Small intestine (tissue), 7 donors: ENCODE measurements at regions not wholly inside any gene's neighbourhood (a gene's known extent, or its start where the extent isn't known, plus 50 kb on each side); places are given as distances from the start of the nearest gene placed in this dataset.

Source experiments
- DNase-seq, 2 donors: peaks; one replicate each; pipeline versions ENCODE4 v3.0.0 to v3.0.0-alpha.2; 2013
- FAIRE-seq: peaks from 2 replicates; lab custom pipeline; 2012; peaks lifted over from hg19 to GRCh38; lab: Jason Lieb, UNC
- H3K27ac ChIP-seq, 3 donors: one replicate each; pipeline ENCODE4 v1.5.1; 2013; ENCODE audit warnings: low read length in 2 of 3, mild to moderate bottlenecking in 2 of 3, control low read depth in 1 of 3, inconsistent platforms in 1 of 3, low read depth in 1 of 3, moderate library complexity in 1 of 3
- H3K27me3 ChIP-seq, 3 donors: one replicate each; pipeline ENCODE4 v1.6.1; 2013; ENCODE audit warnings: low read length in 3 of 3, inconsistent platforms in 1 of 3; ENCODE audit not compliant: control insufficient read depth in 3 of 3, insufficient read depth in 3 of 3
- H3K36me3 ChIP-seq, 3 donors: one replicate each; pipeline ENCODE4 v1.6.1; 2013; ENCODE audit warnings: low read length in 3 of 3, inconsistent platforms in 1 of 3, low read depth in 1 of 3, mild to moderate bottlenecking in 1 of 3, moderate library complexity in 1 of 3; ENCODE audit not compliant: control insufficient read depth in 3 of 3, insufficient read depth in 2 of 3
- H3K4me1 ChIP-seq, 3 donors: one replicate each; pipeline ENCODE4 v1.6.1; 2013; ENCODE audit warnings: low read length in 2 of 3, inconsistent platforms in 1 of 3, low read depth in 1 of 3, mild to moderate bottlenecking in 1 of 3, moderate library complexity in 1 of 3; ENCODE audit not compliant: control insufficient read depth in 3 of 3, insufficient read depth in 2 of 3
- H3K4me3 ChIP-seq, 3 donors: one replicate each; pipeline ENCODE4 v1.5.1; 2013; ENCODE audit warnings: low read length in 3 of 3, control low read depth in 1 of 3, inconsistent platforms in 1 of 3, low read depth in 1 of 3, mild to moderate bottlenecking in 1 of 3, moderate library complexity in 1 of 3
- H3K9me3 ChIP-seq, 2 donors: one replicate each; pipeline ENCODE4 v1.6.1; 2013; ENCODE audit warnings: low read depth in 1 of 2, low read length in 1 of 2; ENCODE audit not compliant: control insufficient read depth in 2 of 2, insufficient read depth in 1 of 2
- WGBS, 3 donors: extraction: QIAGEN DNeasy Blood & Tissue Kit; methylation state at CpG; one replicate each; pipeline ENCODE4 v1.1.7; 2013; 5-methylcytosine and 5-hydroxymethylcytosine counted together
- donor health status: healthy with polysubstance abuse.
- donor health status: control.
- donor health status: control.
- donor health status: Bipolar disorder and iron deficiency.
- donor health status: healthy.

DNA sequence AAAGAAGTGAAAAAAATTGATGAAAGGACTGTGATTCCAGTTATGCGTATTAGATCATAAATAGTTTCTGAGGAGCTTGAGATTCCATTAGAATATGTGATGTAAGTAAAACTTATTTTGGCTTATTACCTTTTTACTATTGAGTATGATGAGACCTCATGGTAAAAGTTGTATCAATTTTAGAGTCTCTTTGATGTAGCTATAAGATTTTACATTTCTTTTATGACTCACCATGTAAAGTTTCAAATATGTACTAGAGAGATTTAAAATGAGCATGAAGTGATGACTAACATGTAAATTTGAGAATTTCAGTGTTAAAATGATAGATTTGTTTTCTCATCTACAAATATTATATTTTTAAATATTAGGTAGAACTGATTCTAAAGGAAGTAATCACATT, 276.5 kb downstream of the OTUD1 start:
- Histone ChIP-seq H3K9me3 (no peaks in the 10 kb centered on the region), H3K4me1 (no peaks in the 10 kb centered on the region), H3K36me3 (no peaks in the 10 kb centered on the region), H3K4me3 (no peak overlapping the region), H3K27me3 (no peaks in the 10 kb centered on the region), H3K27ac (no peak overlapping the region)
- DNase-seq (no peak), FAIRE-seq (no peak)
- 91 to 100% (median 92%) methylated on average over 1 of the region's 1 CpG for whole genome bisulfite sequencing, 3 donors

DNA sequence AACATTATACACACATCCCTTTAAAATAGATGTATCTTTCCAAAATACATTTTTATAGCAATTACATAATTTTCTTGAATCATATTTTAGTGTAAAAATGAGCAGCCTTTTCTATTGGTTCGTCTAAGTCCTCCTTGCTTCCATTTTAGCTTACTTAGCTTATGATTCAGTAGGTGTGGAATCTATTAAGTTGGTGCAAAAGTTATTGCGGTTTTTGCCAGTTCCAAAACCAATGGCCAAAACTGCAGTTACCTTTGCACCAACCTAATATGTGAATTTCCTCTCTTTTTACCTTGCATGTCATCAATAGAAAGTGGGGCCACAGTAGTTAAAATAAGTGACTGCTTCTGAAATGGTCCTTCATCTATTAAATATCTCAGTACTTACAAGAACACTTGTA, 279.0 kb downstream of the OTUD1 start:
- Histone ChIP-seq H3K36me3 (no peaks in the 10 kb centered on the region), H3K27me3 (peaks cover 0 to 2% (median 0%) of the 10 kb centered on the region in 3 donors), H3K4me1 (no peaks in the 10 kb centered on the region), H3K9me3 (no peaks in the 10 kb centered on the region), H3K4me3 (no peak overlapping the region), H3K27ac (no peak overlapping the region)
- DNase-seq, result no peak
- FAIRE-seq, result no peak
- WGBS, 3 donors, result 46 to 70% (median 49%) methylated on average over 2 of the region's 2 CpGs

DNA sequence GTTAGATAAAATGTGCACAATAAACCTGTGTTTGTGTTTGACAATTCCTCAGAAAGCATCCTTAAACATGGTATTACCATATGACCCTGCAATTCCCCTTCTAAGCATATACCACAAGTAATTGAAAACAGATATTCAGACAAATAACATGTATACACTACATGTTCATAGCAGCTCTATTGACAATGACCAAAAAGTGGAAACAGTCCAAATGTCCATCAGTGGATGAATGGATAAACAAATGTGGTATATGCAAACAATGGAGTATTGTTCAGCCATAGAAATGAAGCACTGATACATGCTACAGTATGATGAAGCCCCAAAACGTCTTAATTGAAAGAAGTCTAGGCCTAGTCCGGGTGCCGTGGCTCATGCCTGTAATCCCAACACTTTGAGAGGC, 280.1 kb downstream of the OTUD1 start:
- H3K27me3 ChIP-seq, result peaks cover 0 to 2% (median 0%) of the 10 kb centered on the region in 3 donors
- no peak overlapping the region for H3K27ac ChIP-seq
- DNase-seq (no peak), FAIRE-seq (no peak)
- H3K9me3 ChIP-seq, result no peaks in the 10 kb centered on the region
- no peaks in the 10 kb centered on the region for H3K36me3 ChIP-seq
- 77 to 83% (median 78%) methylated on average over 3 of the region's 3 CpGs for WGBS, 3 donors
- no peak overlapping the region for H3K4me3 ChIP-seq
- no peaks in the 10 kb centered on the region for H3K4me1 ChIP-seq

DNA sequence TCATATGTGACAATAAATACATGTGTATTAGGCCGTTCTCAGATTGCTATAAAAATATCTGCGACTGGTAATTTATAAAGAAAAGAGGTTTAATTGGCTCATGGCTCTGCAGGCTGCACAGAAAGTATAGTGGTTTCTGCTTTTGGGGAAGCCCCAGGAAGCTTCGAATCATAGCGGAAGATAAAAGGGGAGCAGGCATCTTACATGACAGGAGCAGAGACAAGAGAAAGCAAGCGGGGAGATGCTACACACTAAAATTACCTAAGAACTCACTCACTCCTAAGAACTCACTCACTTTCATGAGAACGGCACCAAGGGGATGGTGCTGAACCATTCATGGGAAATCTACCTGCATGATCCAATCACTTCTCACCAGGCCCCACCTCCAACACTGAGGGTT, 284.9 kb downstream of the OTUD1 start:
- Histone ChIP-seq H3K36me3 (no peaks in the 10 kb centered on the region), H3K9me3 (no peaks in the 10 kb centered on the region), H3K27me3 (peaks cover 0 to 2% (median 0%) of the 10 kb centered on the region in 3 donors), H3K4me1 (no peaks in the 10 kb centered on the region), H3K27ac (no peak overlapping the region), H3K4me3 (no peak overlapping the region)
- FAIRE-seq (no peak), DNase-seq (no peak)
- WGBS, 3 donors, result 62 to 85% (median 79%) methylated on average over 6 of the region's 6 CpGs

DNA sequence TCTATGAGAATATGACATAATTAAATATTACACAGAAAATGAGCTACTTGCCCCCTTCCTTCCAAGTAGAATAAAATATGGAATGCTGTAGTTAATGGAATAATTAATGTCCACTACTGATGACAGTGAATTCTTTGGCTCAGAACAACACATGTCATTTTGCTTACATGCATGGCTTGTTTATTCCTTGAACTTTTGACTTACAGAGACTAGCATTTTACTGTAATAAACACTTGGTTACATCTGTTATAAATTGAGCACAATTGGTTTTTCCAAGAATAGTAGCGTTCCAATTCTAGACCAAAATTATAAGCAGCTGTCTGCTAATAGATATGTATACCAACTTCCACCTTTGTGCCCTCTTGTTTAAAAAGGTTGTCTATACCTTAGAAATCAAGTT, 286.7 kb downstream of the OTUD1 start:
- WGBS, 3 donors, result 70 to 83% (median 78%) methylated on average over 1 of the region's 1 CpG
- no peak overlapping the region for H3K27ac ChIP-seq
- H3K36me3 ChIP-seq, result no peaks in the 10 kb centered on the region
- no peak for FAIRE-seq
- DNase-seq, result no peak
- H3K4me1 ChIP-seq, result no peaks in the 10 kb centered on the region
- H3K9me3 ChIP-seq, result no peaks in the 10 kb centered on the region
- H3K27me3 ChIP-seq, result peaks cover 0 to 2% (median 0%) of the 10 kb centered on the region in 3 donors
- no peak overlapping the region for H3K4me3 ChIP-seq

DNA sequence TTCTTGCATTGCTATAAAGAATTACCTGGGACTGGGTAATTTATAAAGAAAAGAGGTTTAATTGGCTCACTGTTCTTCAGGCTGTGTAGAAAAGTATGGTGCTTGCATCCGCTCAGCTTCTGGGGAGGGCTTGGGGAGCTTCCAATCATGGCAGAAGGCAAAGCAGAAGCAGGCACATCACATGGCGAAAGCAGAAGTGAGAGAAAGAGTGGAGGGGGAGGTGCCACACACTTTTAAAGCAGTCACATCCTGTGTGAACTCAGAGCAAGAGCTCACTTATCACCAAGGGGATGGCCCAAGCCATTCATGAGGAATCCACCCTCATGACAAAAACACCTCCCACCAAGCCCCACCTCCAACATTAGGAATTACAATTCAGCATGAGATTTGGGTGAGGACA, 303.5 kb downstream of the OTUD1 start:
- Histone ChIP-seq H3K4me3 (no peak overlapping the region), H3K4me1 (no peaks in the 10 kb centered on the region), H3K27me3 (no peaks in the 10 kb centered on the region), H3K36me3 (no peaks in the 10 kb centered on the region), H3K27ac (no peak overlapping the region), H3K9me3 (no peaks in the 10 kb centered on the region)
- no peak for DNase-seq
- 82 to 90% (median 89%) methylated on average over 2 of the region's 2 CpGs for whole genome bisulfite sequencing, 3 donors
- no peak for FAIRE-seq

DNA sequence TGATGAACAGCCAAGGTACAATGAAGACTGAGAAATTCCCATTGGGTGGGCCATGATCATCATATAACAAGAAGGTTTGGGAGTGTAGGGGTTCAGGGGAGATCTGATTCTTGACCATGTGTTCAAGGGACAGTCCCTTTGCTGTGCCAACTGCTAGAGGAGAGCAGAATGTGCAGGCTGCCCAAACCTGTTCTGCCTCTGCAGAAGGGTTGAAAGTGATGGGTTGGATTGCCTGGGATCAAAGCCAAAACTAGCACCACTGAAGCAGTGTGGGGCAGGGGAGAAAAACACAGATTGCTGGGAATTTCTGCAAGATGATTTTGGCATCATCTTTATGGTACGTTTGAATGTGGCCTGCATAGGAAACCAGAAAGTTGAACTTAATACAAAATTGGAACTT, 303.9 kb downstream of the OTUD1 start:
- 47 to 74% (median 59%) methylated on average over 1 of the region's 1 CpG for WGBS, 3 donors
- no peak for DNase-seq
- Histone ChIP-seq H3K9me3 (no peaks in the 10 kb centered on the region), H3K4me1 (no peaks in the 10 kb centered on the region), H3K36me3 (no peaks in the 10 kb centered on the region), H3K27ac (no peak overlapping the region), H3K4me3 (no peak overlapping the region), H3K27me3 (no peaks in the 10 kb centered on the region)
- FAIRE-seq, result no peak

DNA sequence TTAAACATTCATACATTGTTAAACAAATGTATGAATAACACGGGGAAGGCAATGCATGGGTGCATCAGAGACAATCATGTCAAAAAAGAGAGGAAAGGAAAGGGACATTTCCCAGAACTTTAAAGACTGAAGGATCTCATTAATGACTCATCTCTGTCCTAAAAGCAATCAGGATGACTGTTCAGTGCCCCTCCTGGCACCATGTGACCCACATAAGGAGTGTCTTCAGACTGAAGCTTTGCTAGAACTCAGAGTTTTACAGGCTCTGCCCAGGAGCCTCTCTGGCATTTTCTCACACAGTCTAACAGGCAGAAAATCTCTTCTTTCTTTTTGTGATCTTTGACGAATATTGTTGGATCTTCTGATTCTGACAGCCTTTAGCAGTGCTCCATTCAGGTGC, 315.3 kb downstream of the OTUD1 start:
- H3K27me3 ChIP-seq, result no peaks in the 10 kb centered on the region
- H3K4me3 ChIP-seq, result no peak overlapping the region
- no peaks in the 10 kb centered on the region for H3K9me3 ChIP-seq
- H3K27ac ChIP-seq, result no peak overlapping the region
- WGBS, 3 donors, result 36 to 61% (median 45%) methylated on average over 2 of the region's 2 CpGs
- DNase-seq, result no peak
- FAIRE-seq, result no peak
- H3K4me1 ChIP-seq, result no peaks in the 10 kb centered on the region
- no peaks in the 10 kb centered on the region for H3K36me3 ChIP-seq

DNA sequence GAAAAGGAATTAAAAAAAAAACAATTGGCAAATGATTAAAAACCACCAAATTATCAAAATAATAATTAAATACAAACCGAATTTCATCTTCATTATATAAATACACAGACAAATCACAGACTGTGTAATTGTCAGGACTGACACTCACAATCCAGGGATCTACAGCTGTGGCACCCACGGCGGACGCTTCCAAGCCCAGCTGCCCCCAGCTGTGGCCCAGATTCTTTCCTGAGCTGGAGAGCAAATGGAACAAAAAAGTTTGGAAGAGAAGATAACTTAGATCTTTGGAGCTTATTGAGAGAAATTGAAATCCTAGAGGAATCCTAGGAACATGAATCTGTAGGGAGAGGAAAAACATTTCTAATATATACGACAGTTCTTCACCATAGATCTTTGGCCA, 316.1 kb downstream of the OTUD1 start:
- FAIRE-seq (no peak), DNase-seq (no peak)
- no peak overlapping the region for H3K4me3 ChIP-seq
- no peaks in the 10 kb centered on the region for H3K9me3 ChIP-seq
- no peaks in the 10 kb centered on the region for H3K27me3 ChIP-seq
- H3K36me3 ChIP-seq, result no peaks in the 10 kb centered on the region
- H3K4me1 ChIP-seq, result no peaks in the 10 kb centered on the region
- no peak overlapping the region for H3K27ac ChIP-seq
- 65 to 77% (median 76%) methylated on average over 5 of the region's 5 CpGs for WGBS, 3 donors
